T-cell (primary cell): ENCODE measurements at regions not wholly inside any gene's neighbourhood (a gene's known extent, or its start where the extent isn't known, plus 50 kb on each side); places are given as distances from the start of the nearest gene placed in this dataset.

Experiments
- ATAC-seq, 4 experiments: fragments of 200-7000 bp in 3 of 4; fragments of 150-1000 bp in 1 of 4; cut with Tn5 transposase; replicated peaks in 1 of 4; 1 replicate in 3 of 4; 2 replicates in 1 of 4; pipeline ENCODE4 v1.10.0; 2021; ENCODE audit warnings: moderate library complexity in 3 of 4, mild to moderate bottlenecking in 2 of 4, moderate number of reproducible peaks in 1 of 4
- CTCF ChIA-PET, 2 donors: fragments of 300-600 bp; sonication (Branson Sonifier 250); formaldehyde crosslinking; loops; one replicate each; lab custom pipeline; 2022; ENCODE audit warnings: antibody characterized with exemption in 2 of 2; lab: Charles Lee
- POLR2A ChIA-PET, 2 donors: fragments of 300-600 bp; sonication (Branson Sonifier 250); formaldehyde crosslinking; loops; one replicate each; lab custom pipeline; 2022; ENCODE audit warnings: antibody characterized with exemption in 2 of 2; lab: Charles Lee
- DNase-seq, 35 experiments: peaks; one replicate each; pipeline versions ENCODE4 v3.0.0 to v3.0.0-alpha.2; 2013 to 2023
- H3K27ac ChIP-seq: one replicate; pipeline ENCODE4 v1.5.1; 2013; ENCODE audit warnings: low read length
- H3K27me3 ChIP-seq, 2 experiments: replicated peaks in 1 of 2; 1 replicate in 1 of 2; 2 replicates in 1 of 2; pipeline versions ENCODE4 v1.6.1 to v1.7.0; 2013; ENCODE audit warnings: low read length in 1 of 2, mixed read lengths in 1 of 2; ENCODE audit not compliant: control insufficient read depth in 2 of 2, insufficient read depth in 2 of 2; ENCODE audit errors: extremely low read depth in 1 of 2
- H3K36me3 ChIP-seq, 2 donors: 1 replicate in 1 of 2; 2 replicates in 1 of 2; pipeline versions ENCODE4 v1.6.1 to v1.7.0; 2013; ENCODE audit warnings: low read length in 1 of 2; ENCODE audit not compliant: control insufficient read depth in 2 of 2, insufficient read depth in 1 of 2; ENCODE audit errors: extremely low read depth in 1 of 2
- H3K4me1 ChIP-seq, 2 experiments: 1 replicate in 1 of 2; 2 replicates in 1 of 2; pipeline versions ENCODE4 v1.6.1 to v1.7.0; 2013; ENCODE audit warnings: low read length in 2 of 2, mixed read lengths in 1 of 2; ENCODE audit not compliant: insufficient read depth in 2 of 2, control insufficient read depth in 1 of 2; ENCODE audit errors: extremely low read depth in 1 of 2
- H3K4me3 ChIP-seq, 2 donors: 1 replicate in 1 of 2; 2 replicates in 1 of 2; pipeline versions ENCODE4 v1.5.1 to v1.7.0; 2013; ENCODE audit warnings: mild to moderate bottlenecking in 2 of 2, low read length in 1 of 2, moderate library complexity in 1 of 2; ENCODE audit not compliant: control insufficient read depth in 1 of 2; ENCODE audit errors: extremely low read depth in 1 of 2
- H3K9me3 ChIP-seq: 2 replicates; pipeline ENCODE4 v1.7.0; 2013
- H3K27ac Mint-ChIP-seq, 2 donors: one replicate each; pipeline ENCODE4 v1.8.0; 2020 to 2021; ENCODE audit warnings: mild to moderate bottlenecking in 2 of 2, mixed read lengths in 2 of 2
- H3K27me3 Mint-ChIP-seq, 2 donors: one replicate each; pipeline ENCODE4 v1.8.0; 2021 to 2022; ENCODE audit warnings: mixed read lengths in 2 of 2
- H3K36me3 Mint-ChIP-seq: one replicate; pipeline ENCODE4 v1.8.0; 2021; ENCODE audit warnings: mixed read lengths
- H3K4me1 Mint-ChIP-seq, 3 donors: one replicate each; pipeline ENCODE4 v1.8.0; 2020 to 2022; ENCODE audit warnings: mixed read lengths in 3 of 3, mild to moderate bottlenecking in 1 of 3
- H3K4me3 Mint-ChIP-seq, 3 donors: one replicate each; pipeline ENCODE4 v1.8.0; 2020 to 2022; ENCODE audit warnings: mild to moderate bottlenecking in 3 of 3, mixed read lengths in 3 of 3, moderate library complexity in 3 of 3
- H3K9me3 Mint-ChIP-seq, 3 donors: one replicate each; pipeline ENCODE4 v1.8.0; 2020 to 2022; ENCODE audit warnings: mixed read lengths in 3 of 3
- WGBS: methylation state at CpG from one replicate; pipeline ENCODE4 v1.1.5; 2013; ENCODE audit warnings: missing lambda C conversion rate; ENCODE audit not compliant: insufficient coverage; 5-methylcytosine and 5-hydroxymethylcytosine counted together

DNA sequence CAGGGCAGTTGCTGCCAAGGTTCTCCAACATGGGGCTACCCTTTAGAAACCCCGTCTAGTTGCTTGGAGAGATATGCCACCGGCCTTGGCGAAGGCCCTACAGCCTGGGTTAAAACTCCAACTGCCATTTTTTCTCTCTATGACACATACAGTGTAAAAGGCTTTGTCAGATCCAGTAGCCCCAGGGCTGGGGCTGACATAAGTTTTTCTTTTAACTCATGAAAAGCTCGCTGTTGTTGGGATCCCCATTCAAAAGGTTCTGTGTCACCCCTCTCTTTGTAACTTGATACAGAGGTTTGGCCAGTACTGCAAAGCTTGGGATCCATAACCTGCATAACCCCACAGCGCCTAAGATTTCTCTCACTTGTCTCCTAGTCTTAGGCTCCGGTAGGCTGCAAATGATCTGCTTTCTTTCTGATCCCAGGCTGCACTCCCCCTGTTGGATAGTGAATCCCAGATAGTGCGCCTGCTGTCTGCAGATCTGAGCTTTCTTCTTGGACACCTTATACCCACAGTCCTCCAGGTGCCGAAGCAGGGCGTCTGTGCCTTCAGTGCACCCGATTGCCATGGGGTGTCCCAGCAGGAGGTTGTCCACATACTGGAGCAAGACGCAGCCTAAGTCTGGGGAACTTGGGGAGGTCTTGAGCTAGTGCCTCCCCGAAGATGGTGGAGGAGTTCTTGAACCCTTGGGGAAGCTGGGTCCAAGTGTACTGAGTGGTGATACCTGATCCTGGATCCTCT, 406.2 kb downstream of the TGFB2 start:
- ChIA-PET POLR2A (no interaction called here), CTCF (no interaction called here)
- Mint-ChIP-seq H3K36me3 (no peaks in the 10 kb centered on the region), H3K9me3 (peaks cover 0 to 19% (median 8%) of the 10 kb centered on the region in 3 donors), H3K27me3 (no peaks in the 10 kb centered on the region), H3K4me1 (no peaks in the 10 kb centered on the region), H3K4me3 (no peak overlapping the region), H3K27ac (no peak overlapping the region)
- H3K9me3 ChIP-seq = no peaks in the 10 kb centered on the region
- H3K27ac ChIP-seq = no peak overlapping the region
- WGBS = 83% methylated on average over 5 of the region's 12 CpGs
- H3K27me3 ChIP-seq = no peaks in the 10 kb centered on the region
- H3K4me3 ChIP-seq = no peak overlapping the region
- no peak for ATAC-seq
- H3K4me1 ChIP-seq = no peaks in the 10 kb centered on the region
- no peaks in the 10 kb centered on the region for H3K36me3 ChIP-seq
- DNase-seq = no peak

DNA sequence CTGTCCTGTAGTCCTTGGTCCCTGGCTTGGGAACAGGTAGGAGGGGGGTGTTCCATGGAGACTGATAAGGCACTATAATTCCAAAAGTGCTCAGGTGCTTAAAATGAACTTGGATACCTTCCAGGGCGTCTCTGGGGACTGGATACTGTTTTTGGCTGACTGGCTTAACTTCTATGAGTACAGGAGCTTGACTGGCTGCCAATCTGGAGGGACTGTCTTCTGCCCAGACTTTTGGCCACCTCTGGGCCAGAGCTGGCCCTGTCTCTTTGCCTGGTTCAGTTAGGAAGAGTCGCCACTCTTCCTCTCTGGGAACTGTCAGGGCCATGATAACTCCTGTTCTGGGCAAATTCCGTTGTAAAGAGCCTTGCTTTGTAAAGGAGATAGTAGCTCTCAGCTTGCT, 407.0 kb downstream of the TGFB2 start:
- WGBS = 74% methylated on average over 2 of the region's 3 CpGs
- no peaks in the 10 kb centered on the region for H3K36me3 ChIP-seq
- Mint-ChIP-seq H3K36me3 (no peaks in the 10 kb centered on the region), H3K9me3 (peaks cover 3 to 16% (median 6%) of the 10 kb centered on the region in 3 donors), H3K27me3 (no peaks in the 10 kb centered on the region), H3K27ac (no peak overlapping the region), H3K4me1 (no peaks in the 10 kb centered on the region), H3K4me3 (no peak overlapping the region)
- H3K4me3 ChIP-seq = no peak overlapping the region
- ATAC-seq = no peak
- ChIA-PET CTCF (interaction anchor here in 1 of 2 donors (0.6 kb wide), 1 partner anchor 16 kb away, joined by 5 read pairs; no protein-coding TSS in a partner anchor), POLR2A (no interaction called here)
- no peak for DNase-seq
- no peaks in the 10 kb centered on the region for H3K9me3 ChIP-seq
- H3K27me3 ChIP-seq = no peaks in the 10 kb centered on the region
- H3K4me1 ChIP-seq = no peaks in the 10 kb centered on the region
- H3K27ac ChIP-seq = no peak overlapping the region

DNA sequence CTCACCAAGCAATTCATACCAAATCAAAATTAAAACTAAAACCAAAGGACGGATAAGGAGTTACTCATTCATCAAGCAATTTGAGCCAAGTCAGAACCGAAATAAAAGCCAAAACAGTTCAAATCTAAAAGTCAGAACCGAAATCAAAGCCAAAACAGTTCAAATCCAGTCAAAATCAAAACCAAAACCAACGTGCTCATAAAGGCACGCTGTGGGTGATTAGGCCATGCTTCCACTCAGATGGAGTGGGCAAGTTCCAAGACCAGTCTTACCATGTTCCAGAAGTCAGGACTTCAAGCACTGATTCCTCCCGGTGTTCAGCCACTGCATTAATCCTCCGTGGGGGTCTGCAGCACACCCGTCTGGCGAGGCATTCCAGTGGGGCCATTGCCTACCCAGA, 409.3 kb downstream of the TGFB2 start:
- no peaks in the 10 kb centered on the region for H3K27me3 ChIP-seq
- DNase-seq = no peak
- ChIA-PET POLR2A (no interaction called here), CTCF (interaction anchor here in 1 of 2 donors (0.5 kb wide), 1 partner anchor 139 kb away, joined by 3 read pairs; no protein-coding TSS in a partner anchor)
- Mint-ChIP-seq H3K27me3 (no peaks in the 10 kb centered on the region), H3K4me3 (no peak overlapping the region), H3K27ac (no peak overlapping the region), H3K4me1 (no peaks in the 10 kb centered on the region), H3K9me3 (peaks cover 0 to 14% (median 3%) of the 10 kb centered on the region in 3 donors), H3K36me3 (no peaks in the 10 kb centered on the region)
- WGBS = 71% methylated on average over 9 of the region's 9 CpGs
- no peak for ATAC-seq
- H3K36me3 ChIP-seq = no peaks in the 10 kb centered on the region
- H3K4me3 ChIP-seq = no peak overlapping the region
- H3K27ac ChIP-seq = no peak overlapping the region
- H3K4me1 ChIP-seq = no peaks in the 10 kb centered on the region
- no peaks in the 10 kb centered on the region for H3K9me3 ChIP-seq

DNA sequence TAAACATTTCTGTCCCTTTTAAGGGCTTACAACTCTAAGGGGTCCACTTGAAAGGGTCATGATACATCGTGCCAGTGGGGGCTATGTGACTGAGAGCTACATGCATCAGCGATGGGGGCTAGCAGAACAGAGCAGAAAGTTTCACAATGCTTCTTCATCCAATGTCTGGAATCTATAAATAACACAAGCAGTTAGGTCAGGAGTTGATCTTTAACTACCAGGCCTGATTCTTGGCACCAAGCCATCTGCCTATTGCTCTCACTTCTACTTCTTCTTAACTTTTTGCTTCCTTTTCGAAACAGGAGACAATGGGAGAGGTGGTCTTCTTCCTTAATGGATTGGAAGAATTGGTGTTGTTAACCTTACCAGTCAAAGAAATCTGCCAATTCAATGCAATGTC, 410.0 kb downstream of the TGFB2 start:
- no peaks in the 10 kb centered on the region for H3K4me1 ChIP-seq
- no peaks in the 10 kb centered on the region for H3K36me3 Mint-ChIP-seq
- H3K27me3 Mint-ChIP-seq = no peaks in the 10 kb centered on the region
- no peaks in the 10 kb centered on the region for H3K36me3 ChIP-seq
- H3K4me1 Mint-ChIP-seq = no peaks in the 10 kb centered on the region
- no peak overlapping the region for H3K27ac Mint-ChIP-seq
- no peak overlapping the region for H3K4me3 Mint-ChIP-seq
- no peaks in the 10 kb centered on the region for H3K9me3 ChIP-seq
- WGBS = no CpG with 5 or more reads among the region's 3 CpGs
- H3K9me3 Mint-ChIP-seq = peaks cover 0 to 9% (median 3%) of the 10 kb centered on the region in 3 donors
- ChIA-PET POLR2A (no interaction called here), CTCF (no interaction called here)
- no peak for DNase-seq
- H3K27ac ChIP-seq = no peak overlapping the region
- no peaks in the 10 kb centered on the region for H3K27me3 ChIP-seq
- no peak overlapping the region for H3K4me3 ChIP-seq
- no peak for ATAC-seq

DNA sequence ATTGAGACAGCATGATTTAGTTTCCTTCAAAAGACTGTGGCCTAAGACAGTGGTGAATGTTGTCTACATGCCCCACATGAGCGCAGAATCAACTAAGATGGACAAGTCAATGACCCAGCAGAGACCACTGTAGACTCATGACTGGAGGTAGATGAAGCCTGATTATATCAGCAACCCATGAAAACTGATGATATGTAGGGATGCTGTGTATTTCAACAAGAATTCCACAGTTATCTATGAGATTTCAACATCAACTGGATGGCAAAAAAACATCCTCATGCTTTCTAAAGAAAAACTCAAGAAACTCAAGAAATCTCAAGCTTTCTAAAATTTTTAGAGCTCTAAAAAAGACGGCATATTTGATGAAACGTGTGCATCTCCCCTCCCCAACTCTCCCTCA, 413.9 kb upstream of the LYPLAL1 start:
- WGBS = no CpG with 5 or more reads among the region's 3 CpGs
- CTCF ChIA-PET = no interaction called here
- no peaks in the 10 kb centered on the region for H3K36me3 Mint-ChIP-seq

DNA sequence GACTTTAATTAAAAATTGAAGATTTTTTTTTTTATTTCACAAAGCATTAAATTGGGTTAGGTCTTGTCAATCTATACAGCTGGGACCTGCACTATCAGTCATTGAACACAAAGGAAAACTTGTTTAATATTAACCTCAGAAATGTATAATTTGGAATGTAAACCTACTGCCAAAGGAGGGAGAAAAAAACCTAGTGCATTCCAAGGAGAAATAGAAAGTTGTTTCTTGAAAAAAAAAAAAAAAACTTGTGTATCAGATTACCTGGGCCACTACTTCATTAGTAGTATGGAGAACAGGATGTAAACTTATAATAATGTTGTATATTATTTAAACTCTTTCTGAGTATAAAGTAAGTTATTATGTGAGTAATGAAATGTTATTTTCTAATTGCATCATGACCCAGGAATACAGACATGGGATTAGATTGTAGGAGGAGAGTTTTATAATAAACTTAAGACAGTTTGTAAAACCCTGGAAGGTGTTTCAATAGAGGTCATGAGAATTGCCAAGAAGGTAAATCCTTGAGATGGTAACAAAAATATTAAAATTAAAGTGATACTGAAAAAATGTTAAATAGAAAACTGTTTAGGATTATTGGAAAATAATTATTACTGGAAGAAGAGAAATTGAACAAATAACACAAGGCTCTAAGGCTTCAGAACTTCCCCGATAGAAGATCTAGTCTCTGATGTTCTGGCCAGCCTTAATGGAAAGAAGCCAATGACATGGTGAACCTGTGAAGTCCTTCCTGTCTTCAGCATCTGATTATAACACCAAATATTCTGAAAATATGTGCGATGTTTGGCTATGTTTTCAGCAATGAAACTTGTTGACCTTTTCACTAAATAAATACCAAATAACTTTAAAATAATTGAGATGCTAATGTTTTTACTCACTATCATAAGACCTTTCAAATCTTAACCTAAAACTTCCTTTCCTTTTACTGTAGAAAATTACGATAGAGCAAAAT, 412.8 kb upstream of the LYPLAL1 start:
- H3K27ac ChIP-seq = no peak overlapping the region
- H3K9me3 ChIP-seq = no peaks in the 10 kb centered on the region
- no peaks in the 10 kb centered on the region for H3K4me1 Mint-ChIP-seq
- CTCF ChIA-PET = no interaction called here
- no peak overlapping the region for H3K4me3 Mint-ChIP-seq
- ATAC-seq = no peak
- H3K27me3 Mint-ChIP-seq = no peaks in the 10 kb centered on the region
- no peak overlapping the region for H3K4me3 ChIP-seq
- no peaks in the 10 kb centered on the region for H3K4me1 ChIP-seq
- POLR2A ChIA-PET = no interaction called here
- H3K9me3 Mint-ChIP-seq = peaks cover 0 to 3% (median 3%) of the 10 kb centered on the region in 3 donors
- H3K36me3 ChIP-seq = no peaks in the 10 kb centered on the region
- H3K27ac Mint-ChIP-seq = no peak overlapping the region
- DNase-seq = no peak
- no CpG with 5 or more reads among the region's 3 CpGs for WGBS
- H3K36me3 Mint-ChIP-seq = no peaks in the 10 kb centered on the region
- no peaks in the 10 kb centered on the region for H3K27me3 ChIP-seq

More for the DNA sequence above, 413.9 kb upstream of the LYPLAL1 start:
- Mint-ChIP-seq H3K4me3 (no peak overlapping the region), H3K27ac (no peak overlapping the region), H3K4me1 (no peaks in the 10 kb centered on the region), H3K9me3 (peaks cover 0 to 3% (median 3%) of the 10 kb centered on the region in 3 donors), H3K27me3 (no peaks in the 10 kb centered on the region)
- DNase-seq = no peak
- H3K27ac ChIP-seq = no peak overlapping the region
- no peaks in the 10 kb centered on the region for H3K4me1 ChIP-seq
- H3K27me3 ChIP-seq = no peaks in the 10 kb centered on the region
- H3K9me3 ChIP-seq = no peaks in the 10 kb centered on the region
- H3K4me3 ChIP-seq = no peak overlapping the region
- no peak for ATAC-seq
- no peaks in the 10 kb centered on the region for H3K36me3 ChIP-seq
- POLR2A ChIA-PET = no interaction called here
